LNCAP (cell line): ENCODE measurements at regions not wholly inside any gene's neighbourhood (a gene's known extent, or its start where the extent isn't known, plus 50 kb on each side); places are given as distances from the start of the nearest gene placed in this dataset.

Experiments used
- TF ChIP-seq, protein P1 (sequence below): fragments of 450-650 bp; IDR thresholded peaks from 2 replicates; pipeline ENCODE4 v1.5.1; 2017; ENCODE audit warnings: mild to moderate bottlenecking

DNA sequence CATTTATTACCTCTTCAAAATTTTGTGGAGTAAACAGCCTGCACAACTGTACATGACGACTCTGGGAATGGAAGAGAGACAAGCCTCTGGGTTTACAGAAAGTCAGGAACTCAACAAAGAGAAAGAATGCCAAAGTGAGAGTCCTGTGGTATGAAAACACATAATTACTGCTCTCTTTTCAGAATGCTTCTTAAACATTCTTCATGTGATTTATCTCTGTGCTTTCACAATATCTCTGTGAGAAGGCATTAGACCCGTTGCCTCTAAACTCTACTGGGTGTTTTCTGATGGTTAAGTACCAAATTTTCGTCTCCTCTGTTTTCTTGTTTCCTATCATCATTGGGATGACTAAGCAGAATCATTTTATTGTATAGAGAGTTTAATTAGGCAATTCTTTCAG, 966.6 kb upstream of the SLIT2 start:
- TF ChIP-seq, protein P1, sequence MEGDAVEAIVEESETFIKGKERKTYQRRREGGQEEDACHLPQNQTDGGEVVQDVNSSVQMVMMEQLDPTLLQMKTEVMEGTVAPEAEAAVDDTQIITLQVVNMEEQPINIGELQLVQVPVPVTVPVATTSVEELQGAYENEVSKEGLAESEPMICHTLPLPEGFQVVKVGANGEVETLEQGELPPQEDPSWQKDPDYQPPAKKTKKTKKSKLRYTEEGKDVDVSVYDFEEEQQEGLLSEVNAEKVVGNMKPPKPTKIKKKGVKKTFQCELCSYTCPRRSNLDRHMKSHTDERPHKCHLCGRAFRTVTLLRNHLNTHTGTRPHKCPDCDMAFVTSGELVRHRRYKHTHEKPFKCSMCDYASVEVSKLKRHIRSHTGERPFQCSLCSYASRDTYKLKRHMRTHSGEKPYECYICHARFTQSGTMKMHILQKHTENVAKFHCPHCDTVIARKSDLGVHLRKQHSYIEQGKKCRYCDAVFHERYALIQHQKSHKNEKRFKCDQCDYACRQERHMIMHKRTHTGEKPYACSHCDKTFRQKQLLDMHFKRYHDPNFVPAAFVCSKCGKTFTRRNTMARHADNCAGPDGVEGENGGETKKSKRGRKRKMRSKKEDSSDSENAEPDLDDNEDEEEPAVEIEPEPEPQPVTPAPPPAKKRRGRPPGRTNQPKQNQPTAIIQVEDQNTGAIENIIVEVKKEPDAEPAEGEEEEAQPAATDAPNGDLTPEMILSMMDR: no peak

DNA sequence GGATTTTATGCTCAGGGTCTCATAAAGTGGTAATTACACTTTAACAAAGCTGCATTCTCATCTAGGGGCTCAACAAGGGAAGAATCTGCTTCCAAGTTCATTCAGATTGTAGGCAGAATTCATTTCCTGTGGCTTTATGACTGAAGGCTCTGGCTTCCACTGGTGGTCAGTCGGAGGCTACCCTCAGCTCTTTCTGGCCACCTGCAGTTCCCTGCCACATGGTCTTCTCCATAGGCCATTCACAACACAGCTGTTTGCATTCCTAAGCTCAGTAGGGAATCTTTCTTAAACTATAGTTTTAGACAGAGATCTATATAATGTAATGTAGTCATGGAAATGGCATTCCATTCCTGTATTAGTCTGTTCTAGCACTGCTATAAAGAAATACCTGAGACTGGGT, 973.0 kb upstream of the SLIT2 start:
- TF ChIP-seq, protein P1: no peak

DNA sequence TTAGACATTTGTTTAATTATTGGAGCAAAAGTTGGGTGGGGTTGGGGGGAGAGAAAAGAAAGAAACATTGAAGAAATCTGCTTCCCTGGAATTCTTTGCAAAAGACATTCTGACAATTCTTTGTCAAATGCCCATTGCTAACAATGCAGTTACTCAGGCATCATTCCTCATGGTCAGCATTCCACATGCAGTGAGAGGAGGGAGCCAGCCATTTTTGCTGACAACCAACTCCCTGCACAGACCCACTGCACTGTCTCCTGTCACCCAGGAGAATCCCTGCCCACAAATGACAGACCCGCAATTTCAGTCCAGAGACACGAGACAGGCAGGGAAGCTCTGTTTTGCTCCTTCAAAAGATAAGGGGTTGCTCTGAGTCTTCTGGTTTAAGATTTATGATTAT, 985.1 kb upstream of the SLIT2 start:
- TF ChIP-seq, protein P1: no peak

DNA sequence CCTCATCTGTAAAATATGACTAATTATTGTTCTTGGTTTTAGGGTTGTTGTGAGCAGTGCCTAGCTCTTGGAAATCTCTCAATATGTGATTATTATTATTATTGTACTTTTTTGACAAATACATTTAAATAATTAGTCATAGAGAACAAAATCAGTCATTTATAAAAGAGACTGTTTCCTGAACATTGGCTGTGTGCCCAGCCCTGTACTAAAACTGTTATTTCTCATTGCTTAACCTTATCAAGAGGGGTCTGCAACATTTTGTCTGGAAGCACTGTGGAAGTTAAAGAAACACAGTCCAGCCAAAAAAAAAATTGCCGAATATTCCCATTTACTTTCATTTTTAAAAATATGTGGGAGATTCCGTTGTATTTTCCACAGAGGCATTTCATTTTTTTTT, 989.2 kb upstream of the SLIT2 start:
- TF ChIP-seq, protein P1: no peak

DNA sequence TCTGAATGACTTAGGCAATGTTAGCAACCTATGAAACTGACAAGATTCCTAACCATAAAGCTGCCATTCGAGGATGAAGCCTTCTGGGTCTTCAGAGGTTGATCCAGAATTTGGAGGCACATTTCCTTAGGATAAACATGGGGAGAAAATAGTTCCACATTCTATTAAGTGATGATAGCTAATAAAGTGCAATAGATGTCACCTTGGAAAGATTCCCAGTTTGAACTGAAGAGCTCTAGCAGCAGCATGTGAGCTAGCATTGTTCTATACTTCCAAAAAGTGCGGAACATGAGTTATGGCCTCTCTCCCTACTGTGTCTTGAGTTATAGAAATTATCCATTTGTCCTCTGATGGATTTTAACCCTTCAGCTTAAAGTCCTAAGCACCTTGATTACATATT, 991.4 kb upstream of the SLIT2 start:
- TF ChIP-seq, protein P1: no peak

DNA sequence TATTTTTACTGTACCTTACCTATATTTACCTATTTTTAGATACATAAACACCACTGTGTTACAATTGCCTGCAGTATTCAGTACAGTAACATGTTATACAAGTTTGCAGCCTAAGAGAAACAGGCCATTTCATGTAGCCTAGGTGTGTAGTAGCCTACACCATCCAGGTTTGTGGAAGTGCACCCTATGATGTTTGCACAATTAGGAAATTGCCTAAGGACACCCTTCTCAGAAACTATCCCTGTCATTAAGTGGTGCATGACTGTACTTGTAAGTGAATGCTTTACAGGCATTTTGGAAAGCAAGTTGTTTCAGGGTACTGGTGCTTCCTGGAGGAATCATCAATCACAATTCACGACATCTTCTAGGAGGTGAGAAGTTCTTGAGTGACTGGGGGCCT, 991.8 kb upstream of the SLIT2 start:
- TF ChIP-seq, protein P1: no peak

DNA sequence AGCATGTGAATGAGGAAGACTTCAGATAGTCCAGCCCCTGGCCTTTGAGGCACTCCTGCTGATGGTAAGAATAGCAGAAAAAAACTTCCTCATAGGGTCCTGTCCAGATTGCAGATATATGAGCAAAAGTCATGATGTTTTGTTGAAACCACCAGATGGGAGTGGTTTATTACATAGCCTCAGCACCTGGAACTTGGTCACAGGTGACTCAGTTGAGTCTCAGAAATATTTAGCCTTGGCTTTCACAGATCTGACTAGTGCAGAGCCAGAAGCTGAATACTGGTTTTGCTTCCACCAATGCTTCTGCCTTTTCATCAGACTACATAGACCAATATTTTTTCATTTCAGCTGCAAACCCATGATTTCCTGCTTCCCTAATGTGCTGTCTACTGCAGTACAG, 994.9 kb upstream of the SLIT2 start:
- TF ChIP-seq, protein P1: no peak

DNA sequence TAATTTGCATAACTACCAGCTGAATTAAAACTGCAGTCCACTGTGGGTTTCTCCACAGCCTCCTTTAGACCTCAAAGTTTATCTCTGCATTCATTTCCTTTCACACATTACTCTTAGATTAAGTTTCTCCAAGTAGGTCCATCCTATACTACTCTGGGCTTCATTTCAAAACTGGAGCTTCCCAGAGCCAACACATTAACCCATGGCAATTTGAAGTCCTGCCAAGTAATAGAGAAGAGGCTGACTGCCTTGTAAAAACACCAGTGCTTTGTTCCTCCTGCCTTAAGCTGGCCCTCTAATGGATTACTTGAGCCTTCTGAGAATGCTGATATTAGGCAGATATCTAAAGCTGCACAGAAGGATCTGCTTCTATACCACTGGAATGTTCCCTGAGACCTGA, 997.2 kb upstream of the SLIT2 start:
- TF ChIP-seq, protein P1: no peak
